Tibial nerve (tissue), 4 donors: ENCODE measurements at regions not wholly inside any gene's neighbourhood (a gene's known extent, or its start where the extent isn't known, plus 50 kb on each side); places are given as distances from the start of the nearest gene placed in this dataset.

Source experiments
- EP300 ChIP-seq, 2 donors: sonication (generic); formaldehyde crosslinking; IDR thresholded peaks; one replicate each; pipeline ENCODE4 v1.6.1; 2017; ENCODE audit warnings: antibody characterized with exemption in 2 of 2, mild to moderate bottlenecking in 1 of 2
- POLR2A ChIP-seq, 2 donors: fragments of 450-650 bp; IDR thresholded peaks; one replicate each; pipeline ENCODE4 v1.6.1; 2017; ENCODE audit warnings: antibody characterized with exemption in 2 of 2, mild to moderate bottlenecking in 2 of 2, moderate library complexity in 2 of 2
- TF ChIP-seq, protein P1 (sequence below), 5 experiments: fragments of 200-600 bp in 3 of 5; fragments of 450-650 bp in 2 of 5; sonication (generic) in 3 of 5; IDR thresholded peaks; one replicate each; pipeline ENCODE4 v1.5.1; 2016 to 2019; ENCODE audit warnings: antibody characterized with exemption in 5 of 5, mild to moderate bottlenecking in 3 of 5, moderate library complexity in 2 of 5

GRCh38 chr12:105822131-105823105, 316.3 kb downstream of the NUAK1 start:
- TF ChIP-seq, protein P1, sequence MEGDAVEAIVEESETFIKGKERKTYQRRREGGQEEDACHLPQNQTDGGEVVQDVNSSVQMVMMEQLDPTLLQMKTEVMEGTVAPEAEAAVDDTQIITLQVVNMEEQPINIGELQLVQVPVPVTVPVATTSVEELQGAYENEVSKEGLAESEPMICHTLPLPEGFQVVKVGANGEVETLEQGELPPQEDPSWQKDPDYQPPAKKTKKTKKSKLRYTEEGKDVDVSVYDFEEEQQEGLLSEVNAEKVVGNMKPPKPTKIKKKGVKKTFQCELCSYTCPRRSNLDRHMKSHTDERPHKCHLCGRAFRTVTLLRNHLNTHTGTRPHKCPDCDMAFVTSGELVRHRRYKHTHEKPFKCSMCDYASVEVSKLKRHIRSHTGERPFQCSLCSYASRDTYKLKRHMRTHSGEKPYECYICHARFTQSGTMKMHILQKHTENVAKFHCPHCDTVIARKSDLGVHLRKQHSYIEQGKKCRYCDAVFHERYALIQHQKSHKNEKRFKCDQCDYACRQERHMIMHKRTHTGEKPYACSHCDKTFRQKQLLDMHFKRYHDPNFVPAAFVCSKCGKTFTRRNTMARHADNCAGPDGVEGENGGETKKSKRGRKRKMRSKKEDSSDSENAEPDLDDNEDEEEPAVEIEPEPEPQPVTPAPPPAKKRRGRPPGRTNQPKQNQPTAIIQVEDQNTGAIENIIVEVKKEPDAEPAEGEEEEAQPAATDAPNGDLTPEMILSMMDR (IDR thresholded peaks at IDR 0.05), result no peak
- TF ChIP-seq POLR2A (IDR thresholded peaks at IDR 0.05), result no peak
- no peak for TF ChIP-seq EP300 (IDR thresholded peaks at IDR 0.05)
